HS-27A (cell line): ENCODE measurements at regions not wholly inside any gene's neighbourhood (a gene's known extent, or its start where the extent isn't known, plus 50 kb on each side); places are given as distances from the start of the nearest gene placed in this dataset.
A peak's percentile ranks its signal among the peaks of the same experiment; 100 is the strongest.
"Not testable (repeated sequence)": the region's sequence is repeated elsewhere in the genome, so short reads cannot be mapped to it uniquely, and the experiment has no call there.

Source experiments
- DNase-seq: peaks from one replicate; pipeline ENCODE4 v3.0.0-alpha.2; 2012; ENCODE audit warnings: low read depth, missing footprints

GRCh38 chr11:96782632-96783031 lies 392.8 kb downstream of the JRKL start:
- no peak for DNase-seq

GRCh38 chr11:96783311-96783710 lies 393.5 kb downstream of the JRKL start:
- no peak for DNase-seq

GRCh38 chr11:96785073-96785472 lies 395.3 kb downstream of the JRKL start:
- DNase-seq, result no peak

GRCh38 chr11:96794152-96794551 lies 404.3 kb downstream of the JRKL start:
- no peak for DNase-seq

- DNase-seq, result no peak
Observed at GRCh38 chr11:96798445-96798844, 408.6 kb downstream of the JRKL start.

- no peak for DNase-seq
Observed at GRCh38 chr11:96815236-96815635, 425.4 kb downstream of the JRKL start.

GRCh38 chr11:96817482-96818399 lies 427.9 kb downstream of the JRKL start:
- DNase-seq, result peak; percentile 7

GRCh38 chr11:96827164-96827563 lies 437.4 kb downstream of the JRKL start:
- no peak for DNase-seq

- DNase-seq, result no peak
Observed at GRCh38 chr11:96841792-96842191, 452.0 kb downstream of the JRKL start.

- no peak for DNase-seq
Observed at GRCh38 chr11:96842731-96843130, 452.9 kb downstream of the JRKL start.

- DNase-seq, result no peak
Observed at GRCh38 chr11:96854425-96854824, 464.6 kb downstream of the JRKL start.

- DNase-seq, result not testable (repeated sequence)
Observed at GRCh38 chr11:96861722-96862121, 471.9 kb downstream of the JRKL start.

GRCh38 chr11:96863520-96863919 lies 473.7 kb downstream of the JRKL start:
- no peak for DNase-seq

GRCh38 chr11:96865020-96865419 lies 475.2 kb downstream of the JRKL start:
- no peak for DNase-seq

GRCh38 chr11:96869207-96869606 lies 479.4 kb downstream of the JRKL start:
- no peak for DNase-seq

- no peak for DNase-seq
Observed at GRCh38 chr11:96875712-96876111, 485.9 kb downstream of the JRKL start.

GRCh38 chr11:96878299-96879051 lies 488.7 kb downstream of the JRKL start:
- no peak for DNase-seq

- DNase-seq, result not testable (repeated sequence)
Observed at GRCh38 chr11:96882622-96883021, 492.8 kb downstream of the JRKL start.

GRCh38 chr11:96885405-96885804 lies 495.6 kb downstream of the JRKL start:
- DNase-seq, result no peak

GRCh38 chr11:96885912-96886311 lies 496.1 kb downstream of the JRKL start:
- no peak for DNase-seq

- DNase-seq, result no peak
Observed at GRCh38 chr11:96893988-96894387, 504.2 kb downstream of the JRKL start.

- DNase-seq, result no peak
Observed at GRCh38 chr11:96894587-96894986, 504.8 kb downstream of the JRKL start.

GRCh38 chr11:96899971-96900370 lies 510.2 kb downstream of the JRKL start:
- DNase-seq, result no peak
